K562 (cell line): ENCODE measurements at regions not wholly inside any gene's neighbourhood (a gene's known extent, or its start where the extent isn't known, plus 50 kb on each side); places are given as distances from the start of the nearest gene placed in this dataset.

ENCODE experiments used
- ATAC-seq: fragments of 200-7000 bp; cut with Tn5 transposase; 3 replicates; pipeline ENCODE4 v1.9.1; 2020; ENCODE audit warnings: moderate library complexity
- BruUV-seq: library from RNA; stranded (reverse); fragments of 400-500 nt; replicated peaks from 2 replicates; lab custom pipeline; 2021; lab: Mats Ljungman, UMichigan
- CTCF ChIA-PET: fragments of 300-600 bp; formaldehyde crosslinking; extraction: SDS; loops from one replicate; lab custom pipeline; 2021; ENCODE audit warnings: low intra/inter-chr PET ratio; lab: Yijun Ruan, JAX
- POLR2A ChIA-PET: fragments of 300-600, 350-650 bp; sonication (Branson Sonifier 250); formaldehyde crosslinking; extraction: SDS; loops from one replicate; lab custom pipeline; 2021; ENCODE audit warnings: antibody characterized with exemption, inconsistent platforms; lab: Yijun Ruan, JAX
- DNase-seq, 4 experiments: peaks; one replicate each; pipeline versions ENCODE4 v3.0.0 to v3.0.0-alpha.2; 2011 to 2018; ENCODE audit warnings: low spot score in 3 of 4, mixed read lengths in 3 of 4; ENCODE audit errors: extremely low read depth in 1 of 4
- FAIRE-seq: peaks from 2 replicates; lab custom pipeline; 2011; peaks lifted over from hg19 to GRCh38; lab: Jason Lieb, UNC
- H2AFZ ChIP-seq: 2 replicates; pipeline ENCODE4 v1.6.0; 2011; ENCODE audit warnings: low read depth, low read length, control low read depth, inconsistent platforms
- H3K27ac ChIP-seq: fragments of 200-600 bp; 3 replicates; pipeline ENCODE4 v1.8.0; 2011; ENCODE audit warnings: low read depth, mild to moderate bottlenecking, control low read depth, inconsistent platforms, low read length, moderate library complexity, mixed read lengths; ENCODE audit errors: extremely low read depth
- H3K27me3 ChIP-seq, 2 experiments: fragments of 300-600 bp in 1 of 2; 2 replicates in 1 of 2; 3 replicates in 1 of 2; pipeline versions ENCODE4 v1.6.0 to v1.8.0; 2011; ENCODE audit warnings: inconsistent platforms in 2 of 2, low read length in 2 of 2, mild to moderate bottlenecking in 1 of 2, mixed read lengths in 1 of 2, moderate library complexity in 1 of 2; ENCODE audit not compliant: control insufficient read depth in 2 of 2, insufficient read depth in 2 of 2
- H3K36me3 ChIP-seq: fragments of 300-600 bp; 3 replicates; pipeline ENCODE4 v1.8.0; 2011; ENCODE audit warnings: mild to moderate bottlenecking, low read length, inconsistent platforms; ENCODE audit not compliant: control insufficient read depth, insufficient read depth
- H3K4me1 ChIP-seq, 2 experiments: fragments of 200-600 bp in 1 of 2; replicated peaks in 1 of 2; 2 replicates in 1 of 2; 3 replicates in 1 of 2; pipeline versions ENCODE4 v1.5.1 to v1.8.0; 2011; ENCODE audit warnings: inconsistent platforms in 2 of 2, low read length in 2 of 2, mild to moderate bottlenecking in 1 of 2, mixed read lengths in 1 of 2, moderate library complexity in 1 of 2; ENCODE audit not compliant: control insufficient read depth in 2 of 2, insufficient read depth in 2 of 2
- H3K4me2 ChIP-seq: 2 replicates; pipeline ENCODE4 v1.6.1; 2011; ENCODE audit warnings: low read length, control low read depth, inconsistent platforms, mixed read lengths; ENCODE audit not compliant: insufficient read depth
- H3K4me3 ChIP-seq: fragments of 200-600 bp; sonication (generic), shearing (Covaris generic); 2 replicates; pipeline ENCODE4 v1.5.1; 2016; ENCODE audit warnings: control low read depth, inconsistent platforms
- H3K79me2 ChIP-seq: fragments of 200-600 bp; 3 replicates; pipeline ENCODE4 v1.8.0; 2011; ENCODE audit warnings: low read length, inconsistent platforms; ENCODE audit not compliant: control insufficient read depth, insufficient read depth
- H3K9ac ChIP-seq, 2 experiments: 2 replicates each; pipeline versions ENCODE4 v1.6.0 to v1.6.1; 2011; ENCODE audit warnings: low read depth in 2 of 2, low read length in 2 of 2, control low read depth in 1 of 2, inconsistent platforms in 1 of 2, mild to moderate bottlenecking in 1 of 2, mixed read lengths in 1 of 2; ENCODE audit not compliant: insufficient read depth in 1 of 2
- H3K9me1 ChIP-seq: one replicate; pipeline ENCODE4 v1.6.0; 2011; ENCODE audit warnings: inconsistent platforms, mild to moderate bottlenecking, low read length, moderate library complexity; ENCODE audit not compliant: control insufficient read depth, insufficient read depth
- H3K9me3 ChIP-seq: replicated peaks from 2 replicates; pipeline ENCODE4 v1.5.1; 2011; ENCODE audit warnings: low read depth, low read length, inconsistent platforms; ENCODE audit not compliant: control insufficient read depth, insufficient read depth
- H4K20me1 ChIP-seq: replicated peaks from 2 replicates; pipeline ENCODE4 v1.6.1; 2011; ENCODE audit warnings: low read length, inconsistent platforms, mixed read lengths; ENCODE audit not compliant: control insufficient read depth, insufficient read depth
- WGBS: fragments of 100-300 bp; shearing (Covaris generic); methylation state at CpG from one replicate; pipeline ENCODE4 v1.1.6; 2016; ENCODE audit warnings: low coverage, mixed read lengths; ENCODE audit not compliant: insufficient coverage; ENCODE audit errors: missing lambda C conversion rate; 5-methylcytosine and 5-hydroxymethylcytosine counted together
- in situ Hi-C: fragments of 300-500 bp; cut with MboI; formaldehyde crosslinking; loops from 4 replicates; pipeline ENCODE4 v1.15.0; 2018; ENCODE audit warnings: inconsistent platforms, mixed read lengths
- intact Hi-C: fragments of 100-400 bp; cut with micrococcal nuclease; formaldehyde crosslinking; loops from 2 replicates; pipeline ENCODE4 v1.14.2; 2022
- TF ChIP-seq, protein P1 (sequence below): fragments of 450-650 bp; IDR thresholded peaks from 2 replicates; pipeline ENCODE4 v1.6.1; 2017; ENCODE audit warnings: antibody characterized with exemption, mild to moderate bottlenecking
- TF ChIP-seq, protein P2 (sequence below): sonication (generic); formaldehyde crosslinking; IDR thresholded peaks from 2 replicates; pipeline ENCODE4 v1.8.1; 2023; ENCODE audit warnings: mild to moderate bottlenecking, missing genetic modification reagents
- TF ChIP-seq, protein P3 (sequence below): fragments of 250-450 bp; sonication (Bioruptor Pico); IDR thresholded peaks from 2 replicates; pipeline ENCODE4 v1.4.0; 2020

DNA sequence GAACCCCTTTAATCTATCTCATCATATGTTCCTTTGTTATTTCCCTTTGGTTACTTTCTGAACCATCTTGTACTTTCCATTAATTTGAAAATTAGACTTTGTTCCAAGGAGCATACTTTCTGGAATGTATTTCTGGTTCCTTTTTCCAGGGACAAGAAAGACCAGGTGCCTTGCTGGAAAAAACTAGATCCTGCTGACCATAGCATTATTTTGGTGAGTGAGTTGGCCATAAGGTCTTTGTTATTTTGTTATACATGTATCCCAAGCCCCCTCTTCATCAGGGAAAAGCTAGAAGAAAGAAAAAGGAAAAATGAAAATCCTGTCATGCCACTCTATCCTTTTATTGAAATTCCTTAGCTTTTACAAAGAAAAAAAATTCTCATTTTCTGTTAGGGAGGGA is 228.1 kb upstream of the TFPI start (continued):
- TF ChIP-seq, protein P1, sequence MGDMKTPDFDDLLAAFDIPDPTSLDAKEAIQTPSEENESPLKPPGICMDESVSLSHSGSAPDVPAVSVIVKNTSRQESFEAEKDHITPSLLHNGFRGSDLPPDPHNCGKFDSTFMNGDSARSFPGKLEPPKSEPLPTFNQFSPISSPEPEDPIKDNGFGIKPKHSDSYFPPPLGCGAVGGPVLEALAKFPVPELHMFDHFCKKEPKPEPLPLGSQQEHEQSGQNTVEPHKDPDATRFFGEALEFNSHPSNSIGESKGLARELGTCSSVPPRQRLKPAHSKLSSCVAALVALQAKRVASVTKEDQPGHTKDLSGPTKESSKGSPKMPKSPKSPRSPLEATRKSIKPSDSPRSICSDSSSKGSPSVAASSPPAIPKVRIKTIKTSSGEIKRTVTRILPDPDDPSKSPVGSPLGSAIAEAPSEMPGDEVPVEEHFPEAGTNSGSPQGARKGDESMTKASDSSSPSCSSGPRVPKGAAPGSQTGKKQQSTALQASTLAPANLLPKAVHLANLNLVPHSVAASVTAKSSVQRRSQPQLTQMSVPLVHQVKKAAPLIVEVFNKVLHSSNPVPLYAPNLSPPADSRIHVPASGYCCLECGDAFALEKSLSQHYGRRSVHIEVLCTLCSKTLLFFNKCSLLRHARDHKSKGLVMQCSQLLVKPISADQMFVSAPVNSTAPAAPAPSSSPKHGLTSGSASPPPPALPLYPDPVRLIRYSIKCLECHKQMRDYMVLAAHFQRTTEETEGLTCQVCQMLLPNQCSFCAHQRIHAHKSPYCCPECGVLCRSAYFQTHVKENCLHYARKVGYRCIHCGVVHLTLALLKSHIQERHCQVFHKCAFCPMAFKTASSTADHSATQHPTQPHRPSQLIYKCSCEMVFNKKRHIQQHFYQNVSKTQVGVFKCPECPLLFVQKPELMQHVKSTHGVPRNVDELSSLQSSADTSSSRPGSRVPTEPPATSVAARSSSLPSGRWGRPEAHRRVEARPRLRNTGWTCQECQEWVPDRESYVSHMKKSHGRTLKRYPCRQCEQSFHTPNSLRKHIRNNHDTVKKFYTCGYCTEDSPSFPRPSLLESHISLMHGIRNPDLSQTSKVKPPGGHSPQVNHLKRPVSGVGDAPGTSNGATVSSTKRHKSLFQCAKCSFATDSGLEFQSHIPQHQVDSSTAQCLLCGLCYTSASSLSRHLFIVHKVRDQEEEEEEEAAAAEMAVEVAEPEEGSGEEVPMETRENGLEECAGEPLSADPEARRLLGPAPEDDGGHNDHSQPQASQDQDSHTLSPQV, result no peak

DNA sequence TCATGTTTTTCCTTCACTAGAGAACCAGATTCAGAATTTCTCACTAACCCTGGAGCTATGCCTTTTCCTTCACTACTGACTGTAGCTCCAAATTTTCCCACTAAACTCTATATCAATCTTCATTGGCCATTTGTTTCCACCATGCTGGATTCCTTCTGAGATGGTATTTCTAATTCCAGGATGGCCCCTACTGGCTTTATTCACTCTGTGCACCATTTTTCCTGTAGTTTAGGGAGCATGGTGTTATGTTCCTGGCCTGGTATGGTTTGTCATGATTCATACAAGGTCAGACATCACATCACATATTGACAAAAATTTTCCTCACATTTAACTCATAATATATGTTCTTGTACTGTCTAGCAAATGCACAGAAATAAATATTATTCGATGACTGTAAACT is 229.2 kb upstream of the TFPI start:
- no peak for FAIRE-seq
- Histone ChIP-seq H3K79me2 (no peaks in the 10 kb centered on the region), H3K9ac (no peak overlapping the region), H3K9me3 (no peaks in the 10 kb centered on the region), H2AFZ (no peak overlapping the region), H3K4me1 (no peaks in the 10 kb centered on the region), H4K20me1 (no peaks in the 10 kb centered on the region), H3K9me1 (no peaks in the 10 kb centered on the region), H3K27ac (no peak overlapping the region), H3K4me3 (no peak overlapping the region), H3K4me2 (no peak overlapping the region), H3K27me3 (no peaks in the 10 kb centered on the region), H3K36me3 (no peaks in the 10 kb centered on the region)
- intact Hi-C loops (no loop called here), in situ Hi-C loops (no loop called here)
- no TSS peak for BruUV-seq
- ChIA-PET POLR2A (no interaction called here), CTCF (no interaction called here)
- WGBS, result 0% methylated on average over 1 of the region's 1 CpG
- no peak for ATAC-seq
- no peak for DNase-seq
- TF ChIP-seq, protein P2, sequence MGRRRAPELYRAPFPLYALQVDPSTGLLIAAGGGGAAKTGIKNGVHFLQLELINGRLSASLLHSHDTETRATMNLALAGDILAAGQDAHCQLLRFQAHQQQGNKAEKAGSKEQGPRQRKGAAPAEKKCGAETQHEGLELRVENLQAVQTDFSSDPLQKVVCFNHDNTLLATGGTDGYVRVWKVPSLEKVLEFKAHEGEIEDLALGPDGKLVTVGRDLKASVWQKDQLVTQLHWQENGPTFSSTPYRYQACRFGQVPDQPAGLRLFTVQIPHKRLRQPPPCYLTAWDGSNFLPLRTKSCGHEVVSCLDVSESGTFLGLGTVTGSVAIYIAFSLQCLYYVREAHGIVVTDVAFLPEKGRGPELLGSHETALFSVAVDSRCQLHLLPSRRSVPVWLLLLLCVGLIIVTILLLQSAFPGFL (CRISPR knock-in tag), result no peak
- TF ChIP-seq, protein P3, sequence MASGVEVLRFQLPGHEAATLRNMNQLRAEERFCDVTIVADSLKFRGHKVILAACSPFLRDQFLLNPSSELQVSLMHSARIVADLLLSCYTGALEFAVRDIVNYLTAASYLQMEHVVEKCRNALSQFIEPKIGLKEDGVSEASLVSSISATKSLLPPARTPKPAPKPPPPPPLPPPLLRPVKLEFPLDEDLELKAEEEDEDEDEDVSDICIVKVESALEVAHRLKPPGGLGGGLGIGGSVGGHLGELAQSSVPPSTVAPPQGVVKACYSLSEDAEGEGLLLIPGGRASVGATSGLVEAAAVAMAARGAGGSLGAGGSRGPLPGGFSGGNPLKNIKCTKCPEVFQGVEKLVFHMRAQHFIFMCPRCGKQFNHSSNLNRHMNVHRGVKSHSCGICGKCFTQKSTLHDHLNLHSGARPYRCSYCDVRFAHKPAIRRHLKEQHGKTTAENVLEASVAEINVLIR (CRISPR knock-in tag), result no peak
